BE2C (cell line): ENCODE measurements at regions not wholly inside any gene's neighbourhood (a gene's known extent, or its start where the extent isn't known, plus 50 kb on each side); places are given as distances from the start of the nearest gene placed in this dataset.

Experiments used
- DNase-seq: peaks from one replicate; pipeline ENCODE4 v3.0.0-alpha.2; 2020
- H3K27me3 ChIP-seq: fragments of 250-450 bp; sonication (Bioruptor Pico); 2 replicates; pipeline ENCODE4 v1.5.1; 2020; ENCODE audit warnings: mild to moderate bottlenecking
- H3K36me3 ChIP-seq: fragments of 250-450 bp; sonication (Bioruptor Pico); 2 replicates; pipeline ENCODE4 v1.5.1; 2020; ENCODE audit warnings: mild to moderate bottlenecking
- H3K4me1 ChIP-seq: fragments of 250-450 bp; sonication (Bioruptor Pico); 2 replicates; pipeline ENCODE4 v1.5.1; 2020
- H3K4me3 ChIP-seq: 2 replicates; pipeline ENCODE4 v1.5.1; 2011; ENCODE audit warnings: low read depth, low read length
- H3K9me3 ChIP-seq: fragments of 250-450 bp; sonication (Bioruptor Pico); 2 replicates; pipeline ENCODE4 v1.5.1; 2020
- TF ChIP-seq, protein P1 (sequence below): IDR thresholded peaks from 2 replicates; pipeline ENCODE4 v1.5.1; 2012; ENCODE audit warnings: mild to moderate bottlenecking, low read depth, low read length

DNA sequence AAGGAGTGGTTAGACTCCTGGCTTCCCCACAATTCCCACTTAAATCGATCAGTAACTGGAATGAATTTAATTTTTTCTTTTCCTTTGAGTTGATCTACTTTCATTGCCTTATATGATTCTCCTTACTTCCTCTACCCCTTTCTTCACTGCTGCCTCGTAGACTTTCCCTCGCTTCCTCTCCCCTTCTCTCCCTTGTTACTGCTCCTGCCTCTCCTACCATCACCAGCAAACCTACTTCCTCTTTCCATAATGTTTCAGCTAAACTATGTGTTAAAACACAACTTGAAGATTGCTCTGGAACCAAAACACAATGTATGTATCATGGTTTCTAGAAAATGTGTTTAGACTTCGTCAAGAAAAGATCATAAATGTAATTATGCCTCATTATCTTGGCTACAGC, 132.0 kb upstream of the TET2 start:
- DNase-seq: no peak
- H3K4me1 ChIP-seq: no peaks in the 10 kb centered on the region
- no peak overlapping the region for H3K4me3 ChIP-seq
- no peaks in the 10 kb centered on the region for H3K9me3 ChIP-seq
- H3K36me3 ChIP-seq: no peaks in the 10 kb centered on the region
- TF ChIP-seq, protein P1, sequence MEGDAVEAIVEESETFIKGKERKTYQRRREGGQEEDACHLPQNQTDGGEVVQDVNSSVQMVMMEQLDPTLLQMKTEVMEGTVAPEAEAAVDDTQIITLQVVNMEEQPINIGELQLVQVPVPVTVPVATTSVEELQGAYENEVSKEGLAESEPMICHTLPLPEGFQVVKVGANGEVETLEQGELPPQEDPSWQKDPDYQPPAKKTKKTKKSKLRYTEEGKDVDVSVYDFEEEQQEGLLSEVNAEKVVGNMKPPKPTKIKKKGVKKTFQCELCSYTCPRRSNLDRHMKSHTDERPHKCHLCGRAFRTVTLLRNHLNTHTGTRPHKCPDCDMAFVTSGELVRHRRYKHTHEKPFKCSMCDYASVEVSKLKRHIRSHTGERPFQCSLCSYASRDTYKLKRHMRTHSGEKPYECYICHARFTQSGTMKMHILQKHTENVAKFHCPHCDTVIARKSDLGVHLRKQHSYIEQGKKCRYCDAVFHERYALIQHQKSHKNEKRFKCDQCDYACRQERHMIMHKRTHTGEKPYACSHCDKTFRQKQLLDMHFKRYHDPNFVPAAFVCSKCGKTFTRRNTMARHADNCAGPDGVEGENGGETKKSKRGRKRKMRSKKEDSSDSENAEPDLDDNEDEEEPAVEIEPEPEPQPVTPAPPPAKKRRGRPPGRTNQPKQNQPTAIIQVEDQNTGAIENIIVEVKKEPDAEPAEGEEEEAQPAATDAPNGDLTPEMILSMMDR: no peak
- H3K27me3 ChIP-seq: no peaks in the 10 kb centered on the region

DNA sequence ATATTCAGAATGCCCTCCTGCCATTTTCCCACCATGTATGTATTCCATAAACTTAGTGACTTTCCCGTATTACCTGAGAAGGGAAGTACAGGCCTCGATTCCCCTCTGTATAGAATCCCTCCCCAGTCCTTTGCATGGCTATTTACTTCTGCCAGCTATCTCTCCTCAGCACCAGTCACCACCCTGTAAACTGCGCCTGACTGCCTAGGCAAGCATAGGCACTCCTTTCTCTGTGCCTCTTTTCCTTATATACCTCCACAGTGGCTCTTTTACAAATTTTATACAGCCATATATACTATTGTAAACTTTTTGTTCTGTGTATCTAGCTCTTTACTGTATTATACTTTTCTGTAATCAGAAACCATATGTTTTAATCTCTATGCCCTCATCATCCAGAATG, 130.9 kb upstream of the TET2 start:
- Histone ChIP-seq H3K36me3 (no peaks in the 10 kb centered on the region), H3K9me3 (peaks cover 3% of the 10 kb centered on the region; the same call in 1 of the 2 replicates), H3K4me3 (no peak overlapping the region), H3K27me3 (no peaks in the 10 kb centered on the region), H3K4me1 (no peaks in the 10 kb centered on the region)
- no peak for DNase-seq
- TF ChIP-seq, protein P1: no peak

DNA sequence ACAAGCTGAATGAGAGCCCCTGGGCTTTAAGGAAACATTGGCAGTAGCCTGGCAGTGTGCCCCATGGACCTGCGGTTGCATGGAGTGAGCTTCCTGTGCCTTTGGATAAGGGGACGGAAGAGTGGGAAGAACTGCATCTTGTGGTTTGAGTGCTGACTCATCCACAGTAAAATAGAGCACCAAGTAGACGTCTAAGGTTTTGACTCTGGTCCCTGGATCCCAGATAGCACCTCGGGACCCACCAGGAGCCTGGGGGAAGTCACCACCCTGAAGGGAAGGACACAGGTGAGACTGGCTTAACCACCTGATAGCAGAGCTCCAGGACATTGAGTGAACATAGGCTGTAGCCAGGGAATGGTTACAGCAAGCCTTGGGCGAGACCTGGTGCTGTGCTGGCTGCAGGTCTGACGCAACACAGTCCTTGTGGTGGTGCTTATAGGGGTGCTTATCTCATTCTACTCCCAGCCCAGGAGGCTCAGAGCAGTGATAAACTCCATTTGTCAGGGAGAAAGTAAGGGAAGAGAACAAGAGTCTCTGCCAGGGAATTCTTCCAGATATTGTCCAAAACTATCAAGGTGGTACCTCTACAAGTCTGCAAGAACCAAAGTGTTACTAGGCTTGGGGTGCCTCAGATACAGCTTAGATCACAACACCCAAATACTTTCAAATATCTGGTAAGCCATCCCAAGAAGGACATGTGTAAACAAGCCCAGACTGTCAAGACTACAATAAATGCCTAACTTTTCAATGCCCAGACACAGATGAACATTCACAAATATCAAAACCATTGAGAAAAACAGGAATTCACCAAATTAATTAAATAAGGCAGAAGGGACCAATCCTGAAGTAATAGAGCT, 123.6 kb upstream of the TET2 start:
- H3K9me3 ChIP-seq: peaks cover 3% of the 10 kb centered on the region; the same call in 1 of the 2 replicates
- no peaks in the 10 kb centered on the region for H3K36me3 ChIP-seq
- TF ChIP-seq, protein P1: no peak
- DNase-seq: no peak
- no peaks in the 10 kb centered on the region for H3K4me1 ChIP-seq
- no peak overlapping the region for H3K4me3 ChIP-seq
- no peaks in the 10 kb centered on the region for H3K27me3 ChIP-seq

DNA sequence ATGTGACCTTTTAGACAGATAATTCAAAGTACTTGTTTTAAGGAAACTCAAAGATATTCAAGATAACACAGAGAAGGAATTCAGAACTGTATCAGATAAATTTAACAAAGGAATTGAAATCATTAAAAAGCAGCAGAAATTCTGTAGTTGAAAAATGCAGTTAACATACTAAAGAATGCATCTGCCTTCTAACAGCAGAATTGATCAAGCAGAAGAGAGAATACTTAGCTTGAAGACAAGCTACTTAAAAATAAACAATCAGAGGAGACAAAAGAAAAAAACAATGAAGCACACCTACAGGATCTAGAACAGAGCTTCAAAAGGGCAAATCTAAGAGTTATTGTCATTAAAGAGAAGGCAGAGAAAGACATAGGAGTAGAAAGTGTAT, 123.0 kb upstream of the TET2 start:
- no peaks in the 10 kb centered on the region for H3K36me3 ChIP-seq
- H3K4me1 ChIP-seq: no peaks in the 10 kb centered on the region
- H3K27me3 ChIP-seq: no peaks in the 10 kb centered on the region
- H3K9me3 ChIP-seq: peaks cover 3% of the 10 kb centered on the region; the same call in 1 of the 2 replicates
- DNase-seq: no peak
- H3K4me3 ChIP-seq: no peak overlapping the region
- TF ChIP-seq, protein P1: no peak

DNA sequence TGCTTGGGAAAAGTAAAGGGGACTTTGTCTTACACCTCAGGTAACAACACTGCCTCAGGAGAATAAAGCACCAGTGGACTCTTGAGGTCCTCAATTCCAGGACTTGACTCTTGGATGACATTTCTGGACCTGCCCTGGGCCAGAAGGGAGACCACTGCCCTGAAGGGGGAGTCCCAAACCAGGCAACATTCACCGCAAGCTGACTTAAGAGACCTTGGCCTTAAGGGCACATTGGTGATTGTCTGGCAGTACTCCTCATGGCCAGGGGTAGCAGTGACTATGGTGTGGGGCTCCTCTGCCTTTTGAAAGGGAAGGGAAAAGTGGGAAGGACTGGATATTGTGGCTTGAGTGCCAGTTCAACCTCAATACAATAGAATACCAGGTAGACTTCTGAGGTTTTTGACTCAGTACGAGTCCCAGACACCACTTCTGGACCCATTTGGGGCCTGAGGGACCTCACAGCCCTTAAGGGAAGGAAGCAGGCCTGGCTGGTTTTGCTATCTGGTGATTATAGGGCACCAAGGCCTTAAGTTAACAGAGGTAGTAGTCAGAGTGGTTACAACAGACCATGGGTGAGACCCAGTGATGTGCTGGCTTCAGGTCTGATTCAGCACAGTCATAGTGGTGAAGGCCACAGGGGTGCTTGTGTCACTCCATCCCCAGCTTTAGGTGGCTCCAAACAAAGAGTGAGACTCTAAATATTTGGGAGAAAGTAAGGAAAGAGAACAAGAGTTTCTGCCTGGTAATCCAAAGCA, 121.2 kb upstream of the TET2 start:
- Histone ChIP-seq H3K27me3 (no peaks in the 10 kb centered on the region), H3K9me3 (peaks cover 3% of the 10 kb centered on the region; the same call in 1 of the 2 replicates), H3K4me3 (no peak overlapping the region), H3K36me3 (no peaks in the 10 kb centered on the region), H3K4me1 (no peaks in the 10 kb centered on the region)
- TF ChIP-seq, protein P1: 0 out of 2 replicates have a peak, but pooled peaks have one; percentile 5
- DNase-seq: no peak

DNA sequence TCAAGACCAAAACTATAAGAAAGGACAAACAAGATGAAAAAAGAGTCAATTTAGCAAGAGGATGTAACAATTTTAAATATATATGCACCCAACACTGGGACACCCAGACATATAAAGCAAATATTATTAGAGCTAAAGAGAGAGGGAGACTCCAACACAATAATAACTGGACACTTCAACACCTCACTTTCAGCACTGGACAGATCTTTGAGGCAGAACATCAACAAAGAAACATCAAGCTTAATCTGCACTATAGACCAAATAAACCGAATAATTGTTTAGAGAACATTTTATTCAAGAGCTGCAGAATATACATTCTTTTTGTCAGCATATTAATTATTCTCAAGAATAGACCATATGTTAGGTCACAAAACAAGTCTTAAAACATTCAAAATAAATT, 109.7 kb upstream of the TET2 start:
- DNase-seq: no peak
- TF ChIP-seq, protein P1: no peak
- no peaks in the 10 kb centered on the region for H3K27me3 ChIP-seq

More for the DNA sequence above, 109.7 kb upstream of the TET2 start:
- Histone ChIP-seq H3K9me3 (no peaks in the 10 kb centered on the region), H3K4me3 (no peak overlapping the region), H3K4me1 (no peaks in the 10 kb centered on the region), H3K36me3 (no peaks in the 10 kb centered on the region)
